ACC112 (cell line): ENCODE measurements at regions not wholly inside any gene's neighbourhood (a gene's known extent, or its start where the extent isn't known, plus 50 kb on each side); places are given as distances from the start of the nearest gene placed in this dataset.

Source experiments
- H2AFZ ChIP-seq: fragments of 200-600 bp; sonication (generic); one replicate; pipeline ENCODE4 v1.6.0; 2017; ENCODE audit warnings: antibody characterized with exemption, low read length; ENCODE audit not compliant: unreplicated experiment
- H3K27ac ChIP-seq: fragments of 200-600 bp; sonication (generic); 2 replicates; pipeline ENCODE4 v1.5.1; 2014; ENCODE audit warnings: low read depth, mild to moderate bottlenecking, antibody characterized with exemption, low read length, moderate library complexity
- H3K27me3 ChIP-seq: fragments of 200-600 bp; sonication (generic); 2 replicates; pipeline ENCODE4 v1.6.1; 2014; ENCODE audit warnings: mild to moderate bottlenecking, antibody characterized with exemption, low read length, moderate library complexity, mixed read lengths; ENCODE audit not compliant: insufficient read depth
- H3K36me3 ChIP-seq: fragments of 200-600 bp; sonication (generic); 2 replicates; pipeline ENCODE4 v1.6.1; 2016; ENCODE audit warnings: mild to moderate bottlenecking, antibody characterized with exemption, low read length, moderate library complexity, mixed read lengths; ENCODE audit not compliant: insufficient read depth
- H3K4me1 ChIP-seq: fragments of 200-600 bp; sonication (generic); one replicate; pipeline ENCODE4 v1.6.1; 2016; ENCODE audit warnings: low read length, mixed read lengths; ENCODE audit not compliant: insufficient read depth, unreplicated experiment, control insufficient read depth
- H3K4me3 ChIP-seq: fragments of 200-600 bp; sonication (generic); 2 replicates; pipeline ENCODE4 v1.5.1; 2014; ENCODE audit warnings: mild to moderate bottlenecking, low read depth, low read length
- H3K79me2 ChIP-seq: fragments of 200-600 bp; sonication (generic); one replicate; pipeline ENCODE4 v1.6.0; 2016; ENCODE audit warnings: low read length; ENCODE audit not compliant: control insufficient read depth, unreplicated experiment, insufficient read depth

- Histone ChIP-seq H3K79me2 (no peaks in the 10 kb centered on the region), H2AFZ (no peak overlapping the region), H3K27me3 (no peaks in the 10 kb centered on the region), H3K36me3 (no peaks in the 10 kb centered on the region), H3K4me3 (no peak overlapping the region), H3K27ac (no peak overlapping the region), H3K4me1 (no peaks in the 10 kb centered on the region)
These were observed 238.1 kb downstream of the ELAVL2 start for GRCh38 chr9:23587903-23588302.

- Histone ChIP-seq H3K27ac (no peak overlapping the region), H2AFZ (no peak overlapping the region), H3K4me3 (peak overlapping the region; percentile 31; the same call in 1 of the 2 replicates), H3K27me3 (no peaks in the 10 kb centered on the region), H3K4me1 (no peaks in the 10 kb centered on the region), H3K79me2 (no peaks in the 10 kb centered on the region), H3K36me3 (no peaks in the 10 kb centered on the region)
These were observed 235.6 kb downstream of the ELAVL2 start for GRCh38 chr9:23590276-23591000.

- H2AFZ ChIP-seq, result no peak overlapping the region
- H3K36me3 ChIP-seq, result no peaks in the 10 kb centered on the region
- no peak overlapping the region for H3K27ac ChIP-seq
- H3K4me3 ChIP-seq, result no peak overlapping the region
- no peaks in the 10 kb centered on the region for H3K27me3 ChIP-seq
- no peaks in the 10 kb centered on the region for H3K4me1 ChIP-seq
- H3K79me2 ChIP-seq, result no peaks in the 10 kb centered on the region
These were observed 231.6 kb downstream of the ELAVL2 start for GRCh38 chr9:23594421-23594820.

DNA sequence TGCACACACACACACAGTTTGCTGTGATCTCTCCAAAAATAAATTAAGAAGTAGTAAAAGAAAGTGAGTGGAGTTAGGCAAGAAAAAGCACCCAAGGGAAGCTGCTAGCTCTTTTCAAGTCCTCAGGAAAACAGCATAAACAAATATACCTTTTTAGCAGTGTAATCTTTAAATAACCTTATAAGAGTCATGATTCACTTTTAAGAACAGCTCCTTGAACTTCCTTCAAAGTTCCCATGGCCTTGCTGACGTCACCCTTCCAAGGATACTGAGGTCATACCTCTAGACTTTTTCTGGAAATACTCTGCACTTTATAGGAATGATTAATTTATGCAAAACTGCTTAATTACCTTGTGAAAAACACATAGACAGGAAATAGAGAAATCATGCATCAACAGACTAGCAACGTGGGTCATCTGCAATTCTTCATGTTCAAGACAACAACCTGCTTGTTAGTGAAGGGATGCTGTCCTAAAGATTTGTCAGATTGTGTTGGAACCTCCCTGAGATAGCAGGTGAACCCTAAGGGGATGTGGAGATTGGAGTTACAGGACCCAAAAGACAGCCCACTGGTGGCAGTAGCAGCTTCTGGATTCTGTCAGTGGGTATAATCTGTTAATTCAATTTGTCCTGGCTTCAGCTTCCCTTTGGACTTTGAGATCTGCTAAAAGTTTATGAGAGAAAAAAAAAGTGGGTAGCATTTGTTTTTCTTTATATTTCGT is 229.0 kb downstream of the ELAVL2 start:
- Histone ChIP-seq H3K27me3 (no peaks in the 10 kb centered on the region), H3K4me1 (no peaks in the 10 kb centered on the region), H3K4me3 (no peak overlapping the region), H3K36me3 (no peaks in the 10 kb centered on the region), H3K79me2 (no peaks in the 10 kb centered on the region), H2AFZ (no peak overlapping the region), H3K27ac (no peak overlapping the region)

- H3K27ac ChIP-seq, result no peak overlapping the region
- no peak overlapping the region for H2AFZ ChIP-seq
- no peaks in the 10 kb centered on the region for H3K4me1 ChIP-seq
- no peaks in the 10 kb centered on the region for H3K79me2 ChIP-seq
- H3K4me3 ChIP-seq, result no peak overlapping the region
- H3K27me3 ChIP-seq, result no peaks in the 10 kb centered on the region
- H3K36me3 ChIP-seq, result no peaks in the 10 kb centered on the region
These were observed 227.0 kb downstream of the ELAVL2 start for GRCh38 chr9:23598994-23599393.

GRCh38 chr9:23603311-23603710 is 222.7 kb downstream of the ELAVL2 start:
- Histone ChIP-seq H3K27me3 (no peaks in the 10 kb centered on the region), H3K79me2 (no peaks in the 10 kb centered on the region), H3K36me3 (no peaks in the 10 kb centered on the region), H3K4me3 (no peak overlapping the region), H2AFZ (no peak overlapping the region), H3K4me1 (no peaks in the 10 kb centered on the region), H3K27ac (no peak overlapping the region)

- Histone ChIP-seq H3K79me2 (no peaks in the 10 kb centered on the region), H3K4me3 (no peak overlapping the region), H2AFZ (no peak overlapping the region), H3K27me3 (no peaks in the 10 kb centered on the region), H3K27ac (no peak overlapping the region), H3K36me3 (no peaks in the 10 kb centered on the region), H3K4me1 (no peaks in the 10 kb centered on the region)
These were observed 219.9 kb downstream of the ELAVL2 start for GRCh38 chr9:23606107-23606506.

DNA sequence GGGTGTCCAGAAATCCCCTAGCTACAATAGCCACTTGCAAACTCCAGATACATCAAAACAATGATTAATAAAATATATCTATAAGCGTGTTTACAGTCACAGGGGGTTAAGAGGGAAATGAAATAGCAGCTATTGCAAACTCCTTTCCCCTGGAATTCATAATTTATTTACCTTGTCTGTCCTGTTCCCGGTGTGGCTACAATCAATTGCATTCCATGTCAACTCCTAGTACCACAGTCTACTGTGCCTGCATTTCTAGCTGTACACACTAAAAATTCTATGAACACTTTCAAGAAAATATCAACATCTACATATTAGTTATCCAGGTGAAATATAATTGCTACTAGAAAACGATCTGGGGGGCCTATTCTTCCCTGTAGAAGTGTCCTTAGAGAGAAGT is 217.6 kb downstream of the ELAVL2 start:
- H2AFZ ChIP-seq, result no peak overlapping the region
- H3K4me1 ChIP-seq, result no peaks in the 10 kb centered on the region
- no peak overlapping the region for H3K27ac ChIP-seq
- no peak overlapping the region for H3K4me3 ChIP-seq
- H3K27me3 ChIP-seq, result no peaks in the 10 kb centered on the region
- no peaks in the 10 kb centered on the region for H3K36me3 ChIP-seq
- H3K79me2 ChIP-seq, result no peaks in the 10 kb centered on the region

GRCh38 chr9:23611869-23612268 is 214.2 kb downstream of the ELAVL2 start:
- no peaks in the 10 kb centered on the region for H3K36me3 ChIP-seq
- no peak overlapping the region for H3K27ac ChIP-seq
- no peaks in the 10 kb centered on the region for H3K27me3 ChIP-seq
- H3K79me2 ChIP-seq, result no peaks in the 10 kb centered on the region
- no peaks in the 10 kb centered on the region for H3K4me1 ChIP-seq
- no peak overlapping the region for H2AFZ ChIP-seq
- H3K4me3 ChIP-seq, result no peak overlapping the region

- Histone ChIP-seq H3K4me1 (no peaks in the 10 kb centered on the region), H3K27me3 (no peaks in the 10 kb centered on the region), H2AFZ (no peak overlapping the region), H3K27ac (no peak overlapping the region), H3K36me3 (no peaks in the 10 kb centered on the region), H3K4me3 (no peak overlapping the region), H3K79me2 (no peaks in the 10 kb centered on the region)
These were observed 210.5 kb downstream of the ELAVL2 start for GRCh38 chr9:23615569-23615968.

DNA sequence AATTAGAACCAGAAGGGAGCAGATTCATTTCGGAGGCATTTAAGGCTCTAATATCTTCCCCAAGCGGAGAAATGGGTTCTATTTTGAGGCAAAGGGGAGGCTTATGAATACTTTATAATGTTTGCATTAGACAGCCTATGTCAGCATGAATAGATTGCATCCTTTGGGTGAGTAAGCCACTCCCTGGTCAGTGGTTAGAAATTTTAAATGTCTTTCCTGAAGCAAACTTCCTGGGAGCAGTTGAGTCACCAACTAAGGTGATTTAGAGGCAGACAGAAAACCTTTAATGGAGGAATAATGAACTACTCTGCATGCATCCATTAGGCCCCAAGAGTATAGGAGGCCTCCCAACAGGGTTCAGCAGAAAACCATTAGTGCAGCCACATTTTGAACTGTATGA is 204.9 kb downstream of the ELAVL2 start:
- no peaks in the 10 kb centered on the region for H3K4me1 ChIP-seq
- no peak overlapping the region for H3K4me3 ChIP-seq
- no peaks in the 10 kb centered on the region for H3K79me2 ChIP-seq
- no peaks in the 10 kb centered on the region for H3K27me3 ChIP-seq
- H2AFZ ChIP-seq, result no peak overlapping the region
- no peaks in the 10 kb centered on the region for H3K36me3 ChIP-seq
- no peak overlapping the region for H3K27ac ChIP-seq
